ENCODE measurements at regions not wholly inside any gene's neighbourhood (a gene's known extent, or its start where the extent isn't known, plus 50 kb on each side); places are given as distances from the start of the nearest gene placed in this dataset.

DNA sequence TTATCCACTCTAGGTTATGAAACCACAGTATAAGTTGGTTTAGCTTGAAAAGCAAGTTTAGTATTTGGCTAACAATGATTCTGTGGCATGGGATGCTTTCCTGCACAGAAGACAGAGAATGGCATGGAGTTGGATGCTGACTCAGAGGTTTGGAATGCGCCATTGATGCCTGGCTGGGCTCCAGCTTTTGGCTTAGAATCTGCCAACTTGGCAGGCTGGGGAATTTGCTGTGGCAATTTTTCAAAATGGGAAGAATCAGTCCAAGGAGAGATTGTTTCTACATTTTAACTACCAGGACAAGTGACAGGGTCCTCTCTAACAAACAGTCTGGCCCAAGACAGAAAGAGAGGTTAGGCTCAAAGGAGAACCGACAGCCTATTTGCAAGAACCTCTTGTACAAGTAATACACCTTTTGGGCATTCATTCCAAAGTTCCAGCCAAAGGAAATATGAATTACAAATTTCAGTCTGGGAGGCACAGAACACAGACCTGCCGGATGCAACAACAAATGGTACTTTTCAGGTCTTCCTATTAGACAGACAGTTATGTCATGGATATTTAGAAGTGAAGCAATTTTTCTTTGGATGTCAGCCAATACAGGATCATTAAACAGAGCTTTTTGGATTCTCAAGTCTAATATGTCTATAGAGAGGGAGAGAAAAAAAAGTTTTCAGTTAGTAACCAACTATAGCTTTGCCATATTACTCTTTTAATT lies 1027.7 kb downstream of the TMEM182 start:
- H2AFZ ChIP-seq (ENCODE audit: low read length): no peak overlapping the region
- no peaks in the 10 kb centered on the region for H3K9me3 ChIP-seq (ENCODE audit: low read depth, low read length)
- TF ChIP-seq, protein P1, sequence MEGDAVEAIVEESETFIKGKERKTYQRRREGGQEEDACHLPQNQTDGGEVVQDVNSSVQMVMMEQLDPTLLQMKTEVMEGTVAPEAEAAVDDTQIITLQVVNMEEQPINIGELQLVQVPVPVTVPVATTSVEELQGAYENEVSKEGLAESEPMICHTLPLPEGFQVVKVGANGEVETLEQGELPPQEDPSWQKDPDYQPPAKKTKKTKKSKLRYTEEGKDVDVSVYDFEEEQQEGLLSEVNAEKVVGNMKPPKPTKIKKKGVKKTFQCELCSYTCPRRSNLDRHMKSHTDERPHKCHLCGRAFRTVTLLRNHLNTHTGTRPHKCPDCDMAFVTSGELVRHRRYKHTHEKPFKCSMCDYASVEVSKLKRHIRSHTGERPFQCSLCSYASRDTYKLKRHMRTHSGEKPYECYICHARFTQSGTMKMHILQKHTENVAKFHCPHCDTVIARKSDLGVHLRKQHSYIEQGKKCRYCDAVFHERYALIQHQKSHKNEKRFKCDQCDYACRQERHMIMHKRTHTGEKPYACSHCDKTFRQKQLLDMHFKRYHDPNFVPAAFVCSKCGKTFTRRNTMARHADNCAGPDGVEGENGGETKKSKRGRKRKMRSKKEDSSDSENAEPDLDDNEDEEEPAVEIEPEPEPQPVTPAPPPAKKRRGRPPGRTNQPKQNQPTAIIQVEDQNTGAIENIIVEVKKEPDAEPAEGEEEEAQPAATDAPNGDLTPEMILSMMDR (IDR thresholded peaks at IDR 0.05; ENCODE audit: extremely low read depth, low read depth, low read length): no peak
- no peaks in the 10 kb centered on the region for H3K79me2 ChIP-seq (ENCODE audit: insufficient read depth, low read length)
- no peak overlapping the region for H3K27ac ChIP-seq (ENCODE audit: low read depth, low read length)
- DNase-seq (ENCODE audit: insufficient read length, low spot score, missing footprints): peak; percentile 4
- H3K27me3 ChIP-seq (ENCODE audit: insufficient read depth, low read length): no peaks in the 10 kb centered on the region
- H3K4me3 ChIP-seq (ENCODE audit: insufficient read depth, low read length): no peak overlapping the region
- H3K4me2 ChIP-seq (ENCODE audit: insufficient read depth, low read length): no peak overlapping the region
- H3K36me3 ChIP-seq (ENCODE audit: insufficient read depth, low read length): no peaks in the 10 kb centered on the region
- H3K4me1 ChIP-seq (ENCODE audit: insufficient read depth, low read length): no peaks in the 10 kb centered on the region
- H4K20me1 ChIP-seq (ENCODE audit: insufficient read depth, low read length): no peaks in the 10 kb centered on the region

DNA sequence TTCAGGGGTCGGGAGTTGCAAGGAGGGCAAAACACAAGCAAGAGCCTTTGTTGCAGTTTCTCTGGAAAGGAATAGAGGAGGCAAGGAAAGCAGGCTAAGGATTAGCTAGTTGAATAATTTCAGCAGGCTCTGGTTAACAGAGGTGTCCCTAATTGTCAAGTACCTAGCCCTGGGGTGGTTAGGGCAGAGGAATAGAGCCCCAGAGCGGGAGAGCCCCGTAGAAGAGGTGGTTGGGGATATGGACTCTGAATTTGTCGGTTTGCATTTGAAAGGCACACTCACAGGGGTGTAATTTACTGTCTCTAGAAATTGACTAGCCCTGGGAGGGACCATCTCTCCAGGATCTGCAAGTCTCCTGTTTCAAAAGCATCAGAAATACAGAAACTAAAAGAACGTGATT lies 1030.2 kb downstream of the TMEM182 start:
- no peak for DNase-seq (ENCODE audit: insufficient read length, low spot score, missing footprints)
- H3K4me2 ChIP-seq (ENCODE audit: insufficient read depth, low read length): no peak overlapping the region
- no peaks in the 10 kb centered on the region for H3K4me1 ChIP-seq (ENCODE audit: insufficient read depth, low read length)

DNA sequence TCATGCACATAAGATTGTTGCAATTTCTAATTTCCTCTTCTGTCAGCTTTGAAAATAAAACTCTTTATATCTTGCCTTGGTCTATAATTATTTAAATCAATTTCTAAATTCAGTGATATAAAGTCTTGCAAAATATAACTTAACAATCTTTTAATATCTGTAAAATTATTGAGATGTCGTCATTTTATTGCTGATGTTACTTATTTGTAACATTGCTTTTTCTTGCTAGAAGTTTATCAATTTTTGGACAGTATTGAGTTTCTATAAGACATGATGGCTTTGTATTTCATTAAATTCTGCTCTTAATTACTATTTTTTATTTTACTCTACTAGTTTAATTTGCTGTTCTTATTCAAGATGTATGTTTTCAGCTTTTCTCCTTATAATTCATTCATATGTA lies 1036.5 kb downstream of the TMEM182 start:
- DNase-seq (ENCODE audit: insufficient read length, low spot score, missing footprints): no peak
- H2AFZ ChIP-seq (ENCODE audit: low read length): no peak overlapping the region
- H4K20me1 ChIP-seq (ENCODE audit: insufficient read depth, low read length): no peaks in the 10 kb centered on the region

More for the DNA sequence above, 1030.2 kb downstream of the TMEM182 start:
- Histone ChIP-seq H4K20me1 (ENCODE audit: insufficient read depth, low read length) (no peaks in the 10 kb centered on the region), H2AFZ (ENCODE audit: low read length) (no peak overlapping the region), H3K4me3 (ENCODE audit: insufficient read depth, low read length) (no peak overlapping the region), H3K9me3 (ENCODE audit: low read depth, low read length) (no peaks in the 10 kb centered on the region), H3K79me2 (ENCODE audit: insufficient read depth, low read length) (no peaks in the 10 kb centered on the region), H3K36me3 (ENCODE audit: insufficient read depth, low read length) (no peaks in the 10 kb centered on the region), H3K27ac (ENCODE audit: low read depth, low read length) (no peak overlapping the region), H3K27me3 (ENCODE audit: insufficient read depth, low read length) (no peaks in the 10 kb centered on the region)
- TF ChIP-seq, protein P1 (IDR thresholded peaks at IDR 0.05; ENCODE audit: extremely low read depth, low read depth, low read length): no peak

DNA sequence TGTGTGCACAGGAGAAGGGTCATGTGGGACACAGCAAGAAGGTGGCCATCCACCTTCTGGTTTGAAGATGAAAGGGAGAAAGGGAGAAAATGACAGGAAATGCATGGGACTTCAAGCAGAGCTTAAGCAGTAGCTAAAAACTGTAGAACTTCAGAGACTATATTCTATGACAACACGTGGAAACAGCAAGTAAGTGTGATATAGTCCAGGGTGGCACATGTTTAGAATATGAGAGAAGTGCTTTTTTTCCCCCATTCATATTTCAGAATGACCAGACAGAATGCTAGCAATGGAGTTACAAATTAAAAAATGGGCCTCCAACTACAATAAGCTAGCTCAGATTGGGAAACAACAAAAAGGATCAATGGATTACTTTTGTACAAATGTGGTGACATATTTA lies 1042.2 kb downstream of the TMEM182 start:
- H3K4me1 ChIP-seq (ENCODE audit: insufficient read depth, low read length): no peaks in the 10 kb centered on the region
- H4K20me1 ChIP-seq (ENCODE audit: insufficient read depth, low read length): no peaks in the 10 kb centered on the region
- H3K4me3 ChIP-seq (ENCODE audit: insufficient read depth, low read length): no peak overlapping the region
- no peak overlapping the region for H2AFZ ChIP-seq (ENCODE audit: low read length)
- no peaks in the 10 kb centered on the region for H3K36me3 ChIP-seq (ENCODE audit: insufficient read depth, low read length)
- no peak for DNase-seq (ENCODE audit: insufficient read length, low spot score, missing footprints)
- H3K27me3 ChIP-seq (ENCODE audit: insufficient read depth, low read length): no peaks in the 10 kb centered on the region
- H3K27ac ChIP-seq (ENCODE audit: low read depth, low read length): no peak overlapping the region
- TF ChIP-seq, protein P1 (IDR thresholded peaks at IDR 0.05; ENCODE audit: extremely low read depth, low read depth, low read length): no peak
- H3K79me2 ChIP-seq (ENCODE audit: insufficient read depth, low read length): no peaks in the 10 kb centered on the region
- H3K9me3 ChIP-seq (ENCODE audit: low read depth, low read length): no peaks in the 10 kb centered on the region
- no peak overlapping the region for H3K4me2 ChIP-seq (ENCODE audit: insufficient read depth, low read length)

More for the DNA sequence above, 1036.5 kb downstream of the TMEM182 start:
- Histone ChIP-seq H3K9me3 (ENCODE audit: low read depth, low read length) (no peaks in the 10 kb centered on the region), H3K36me3 (ENCODE audit: insufficient read depth, low read length) (no peaks in the 10 kb centered on the region), H3K4me3 (ENCODE audit: insufficient read depth, low read length) (no peak overlapping the region), H3K79me2 (ENCODE audit: insufficient read depth, low read length) (no peaks in the 10 kb centered on the region), H3K4me1 (ENCODE audit: insufficient read depth, low read length) (no peaks in the 10 kb centered on the region), H3K4me2 (ENCODE audit: insufficient read depth, low read length) (no peak overlapping the region), H3K27me3 (ENCODE audit: insufficient read depth, low read length) (no peaks in the 10 kb centered on the region), H3K27ac (ENCODE audit: low read depth, low read length) (no peak overlapping the region)
- TF ChIP-seq, protein P1 (IDR thresholded peaks at IDR 0.05; ENCODE audit: extremely low read depth, low read depth, low read length): no peak
